ENCODE measurements at regions not wholly inside any gene's neighbourhood (a gene's known extent, or its start where the extent isn't known, plus 50 kb on each side); places are given as distances from the start of the nearest gene placed in this dataset.

DNA sequence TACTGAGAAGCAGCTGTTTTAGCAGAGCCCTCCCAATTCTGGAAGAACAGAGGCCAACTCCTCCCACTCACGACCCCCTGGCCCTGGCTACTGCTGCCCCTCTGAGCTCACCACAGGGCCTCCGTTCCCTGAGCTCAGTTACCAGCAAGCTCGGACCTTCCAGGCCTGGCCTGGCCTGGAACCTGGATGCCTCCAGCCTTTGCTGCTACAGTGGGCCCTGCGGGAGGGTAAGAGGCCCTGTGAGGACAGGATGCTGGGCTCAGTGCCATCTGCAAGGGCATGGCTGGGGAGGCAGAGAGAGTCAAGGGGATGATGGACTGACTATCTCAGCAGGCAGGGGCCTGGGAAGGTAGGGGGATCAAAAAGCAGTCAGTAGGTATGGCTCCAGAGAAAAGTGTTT is 209.9 kb upstream of the NCAM1 start:
- Histone ChIP-seq H3K27ac (ENCODE audit: low read length) (no peak overlapping the region), H3K9ac (ENCODE audit: low read length) (no peak overlapping the region), H3K4me3 (ENCODE audit: low read length) (no peak overlapping the region), H3K36me3 (ENCODE audit: insufficient read depth, low read length) (no peaks in the 10 kb centered on the region), H3K79me2 (ENCODE audit: low read length) (no peaks in the 10 kb centered on the region), H2AFZ (ENCODE audit: low read length) (no peak overlapping the region), H3K9me3 (ENCODE audit: low read length) (no peaks in the 10 kb centered on the region), H4K20me1 (ENCODE audit: insufficient read depth, low read depth, low read length) (no peaks in the 10 kb centered on the region), H3K4me2 (ENCODE audit: low read depth, low read length, poor library complexity, severe bottlenecking) (no peak overlapping the region), H3K4me1 (ENCODE audit: low read length) (no peaks in the 10 kb centered on the region), H3K27me3 (ENCODE audit: low read length) (no peaks in the 10 kb centered on the region), H3K9me2 (replicated peaks; ENCODE audit: insufficient read depth, low read length) (no peaks in the 10 kb centered on the region)
- no peak for DNase-seq

DNA sequence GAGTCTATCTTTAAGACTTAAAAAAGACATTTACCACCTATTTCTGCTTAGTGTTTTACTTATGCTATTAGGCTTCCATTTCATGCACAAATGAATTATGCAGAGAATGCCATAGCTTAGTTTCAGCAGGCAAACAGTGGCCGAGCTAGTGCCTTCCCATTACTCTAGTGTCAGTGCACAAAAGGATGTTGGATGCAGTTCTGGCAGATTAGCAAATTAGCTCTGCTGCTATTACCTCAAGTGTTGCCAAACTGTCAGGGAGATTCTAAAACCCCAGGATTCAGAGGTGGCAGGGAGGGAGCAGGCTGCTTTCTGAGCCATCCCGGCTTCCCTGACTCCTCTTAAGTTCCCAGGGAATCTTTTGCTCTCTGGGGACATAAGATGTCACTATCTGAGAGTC is 209.4 kb upstream of the NCAM1 start:
- Histone ChIP-seq H3K27me3 (ENCODE audit: low read length) (no peaks in the 10 kb centered on the region), H3K9ac (ENCODE audit: low read length) (no peak overlapping the region), H3K9me2 (replicated peaks; ENCODE audit: insufficient read depth, low read length) (no peaks in the 10 kb centered on the region), H3K4me2 (ENCODE audit: low read depth, low read length, poor library complexity, severe bottlenecking) (no peak overlapping the region), H2AFZ (ENCODE audit: low read length) (no peak overlapping the region), H3K79me2 (ENCODE audit: low read length) (no peaks in the 10 kb centered on the region), H3K4me1 (ENCODE audit: low read length) (no peaks in the 10 kb centered on the region), H3K9me3 (ENCODE audit: low read length) (no peaks in the 10 kb centered on the region), H3K4me3 (ENCODE audit: low read length) (no peak overlapping the region), H3K27ac (ENCODE audit: low read length) (no peak overlapping the region), H4K20me1 (ENCODE audit: insufficient read depth, low read depth, low read length) (no peaks in the 10 kb centered on the region), H3K36me3 (ENCODE audit: insufficient read depth, low read length) (no peaks in the 10 kb centered on the region)
- no peak for DNase-seq

DNA sequence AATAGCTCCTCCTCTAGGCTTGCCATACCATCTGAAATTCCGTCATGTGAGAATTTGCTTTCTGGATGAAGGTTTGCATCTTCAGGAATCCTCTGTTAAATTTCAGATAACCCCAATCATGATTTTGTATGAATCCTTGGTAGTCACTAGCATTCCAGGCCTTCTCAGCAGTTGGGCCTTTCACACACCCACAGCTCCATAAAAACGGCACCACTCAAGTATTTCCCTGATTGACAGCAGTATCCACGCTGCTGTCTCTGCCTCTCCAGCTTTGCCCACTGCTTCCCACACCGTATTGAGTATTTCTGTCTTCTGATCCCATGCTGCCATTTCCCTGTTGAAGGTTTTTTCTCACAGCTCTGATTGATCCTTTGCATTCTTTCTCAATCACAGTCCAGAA is 208.7 kb upstream of the NCAM1 start:
- no peak overlapping the region for H2AFZ ChIP-seq (ENCODE audit: low read length)
- H3K9me3 ChIP-seq (ENCODE audit: low read length), result no peaks in the 10 kb centered on the region
- no peaks in the 10 kb centered on the region for H3K36me3 ChIP-seq (ENCODE audit: insufficient read depth, low read length)
- no peak overlapping the region for H3K27ac ChIP-seq (ENCODE audit: low read length)
- H4K20me1 ChIP-seq (ENCODE audit: insufficient read depth, low read depth, low read length), result no peaks in the 10 kb centered on the region
- H3K4me1 ChIP-seq (ENCODE audit: low read length), result no peaks in the 10 kb centered on the region
- no peak overlapping the region for H3K9ac ChIP-seq (ENCODE audit: low read length)
- H3K79me2 ChIP-seq (ENCODE audit: low read length), result no peaks in the 10 kb centered on the region
- DNase-seq, result no peak
- H3K4me3 ChIP-seq (ENCODE audit: low read length), result no peak overlapping the region
- H3K4me2 ChIP-seq (ENCODE audit: low read depth, low read length, poor library complexity, severe bottlenecking), result no peak overlapping the region
- H3K9me2 ChIP-seq (replicated peaks; ENCODE audit: insufficient read depth, low read length), result no peaks in the 10 kb centered on the region
- H3K27me3 ChIP-seq (ENCODE audit: low read length), result no peaks in the 10 kb centered on the region

DNA sequence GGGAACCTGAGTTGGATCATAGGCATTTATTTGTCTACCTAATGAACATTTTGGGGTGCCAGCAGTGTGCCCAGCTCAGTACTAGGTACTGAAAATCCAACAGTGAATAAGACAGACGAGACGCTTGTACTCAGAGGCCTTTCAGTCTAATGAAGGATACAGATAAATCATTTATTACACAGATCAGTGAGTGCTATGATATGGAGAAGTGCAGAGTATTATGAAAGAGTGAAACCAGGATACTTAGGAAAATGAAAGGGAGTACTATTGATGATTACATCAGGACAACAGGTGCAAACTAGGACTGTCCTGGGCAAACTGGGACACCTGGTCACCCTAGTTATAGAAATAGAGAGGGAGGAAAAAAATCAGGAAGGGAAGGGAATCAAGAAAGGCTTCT is 207.5 kb upstream of the NCAM1 start:
- H3K4me2 ChIP-seq (ENCODE audit: low read depth, low read length, poor library complexity, severe bottlenecking), result no peak overlapping the region
- H4K20me1 ChIP-seq (ENCODE audit: insufficient read depth, low read depth, low read length), result no peaks in the 10 kb centered on the region
- DNase-seq, result no peak
- H3K36me3 ChIP-seq (ENCODE audit: insufficient read depth, low read length), result no peaks in the 10 kb centered on the region
- H3K4me3 ChIP-seq (ENCODE audit: low read length), result no peak overlapping the region
- H3K9me3 ChIP-seq (ENCODE audit: low read length), result no peaks in the 10 kb centered on the region
- H2AFZ ChIP-seq (ENCODE audit: low read length), result no peak overlapping the region
- H3K27me3 ChIP-seq (ENCODE audit: low read length), result no peaks in the 10 kb centered on the region
- H3K27ac ChIP-seq (ENCODE audit: low read length), result no peak overlapping the region
- no peaks in the 10 kb centered on the region for H3K79me2 ChIP-seq (ENCODE audit: low read length)
- no peak overlapping the region for H3K9ac ChIP-seq (ENCODE audit: low read length)
- no peaks in the 10 kb centered on the region for H3K4me1 ChIP-seq (ENCODE audit: low read length)
- H3K9me2 ChIP-seq (replicated peaks; ENCODE audit: insufficient read depth, low read length), result no peaks in the 10 kb centered on the region

DNA sequence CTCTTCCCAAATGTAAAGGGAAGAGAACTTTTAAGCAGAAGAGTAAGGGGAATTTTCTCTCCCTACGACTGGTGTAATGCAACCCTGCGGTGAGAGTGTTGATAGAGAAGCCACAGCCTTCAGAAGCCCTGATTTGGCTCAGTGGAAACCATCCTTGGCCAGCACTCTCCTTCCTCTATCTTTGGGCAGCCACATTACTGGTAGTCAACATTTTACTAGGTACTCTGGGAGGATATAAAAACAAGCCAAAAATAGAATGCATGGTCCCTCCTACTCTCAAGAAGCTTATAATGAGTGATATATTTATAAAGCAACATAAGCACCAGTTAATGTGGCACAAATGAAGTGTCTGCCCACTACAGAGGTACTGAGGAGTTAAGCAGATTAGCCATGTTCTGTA is 201.8 kb upstream of the NCAM1 start:
- Histone ChIP-seq H3K79me2 (ENCODE audit: low read length) (no peaks in the 10 kb centered on the region), H3K4me3 (ENCODE audit: low read length) (no peak overlapping the region)

DNA sequence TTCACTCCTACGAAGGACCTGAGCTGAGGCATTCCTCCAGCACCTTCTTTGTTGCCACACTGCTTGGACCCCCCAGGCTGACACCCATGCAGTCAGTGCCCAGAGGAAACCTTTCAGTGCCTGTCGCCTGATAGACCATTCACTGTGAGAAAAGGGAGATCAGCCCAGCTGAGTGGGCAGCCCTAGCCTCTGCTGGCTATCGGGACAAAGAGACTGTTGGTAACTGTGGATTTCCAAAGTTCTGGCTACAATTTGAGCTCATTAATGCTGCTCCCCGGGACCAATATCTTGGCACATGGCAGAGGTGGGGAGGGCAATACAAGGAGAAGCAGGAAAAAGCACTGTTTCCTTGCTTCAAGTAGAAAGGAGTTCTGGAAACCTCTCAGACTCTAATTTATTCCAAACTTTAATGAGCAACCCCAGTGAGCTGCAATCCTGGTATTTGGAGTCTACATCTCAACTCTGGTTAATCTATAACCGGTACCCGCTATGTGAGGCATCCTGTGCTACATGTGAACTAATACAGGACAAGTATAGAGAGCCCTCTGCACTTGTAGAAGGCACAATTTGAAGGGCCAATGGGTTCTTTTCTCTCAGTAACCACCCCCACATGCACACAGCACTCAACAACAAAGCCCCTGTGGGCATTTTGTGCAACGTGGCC is 200.7 kb upstream of the NCAM1 start:
- Histone ChIP-seq H3K4me3 (ENCODE audit: low read length) (no peak overlapping the region), H3K4me1 (ENCODE audit: low read length) (no peaks in the 10 kb centered on the region; the same call in 1 of the 2 replicates), H3K79me2 (ENCODE audit: low read length) (no peaks in the 10 kb centered on the region), H3K9ac (ENCODE audit: low read length) (no peak overlapping the region), H3K9me3 (ENCODE audit: low read length) (no peaks in the 10 kb centered on the region), H3K27me3 (ENCODE audit: low read length) (no peaks in the 10 kb centered on the region), H3K9me2 (replicated peaks; ENCODE audit: insufficient read depth, low read length) (no peaks in the 10 kb centered on the region), H4K20me1 (ENCODE audit: insufficient read depth, low read depth, low read length) (no peaks in the 10 kb centered on the region), H3K27ac (ENCODE audit: low read length) (no peak overlapping the region), H2AFZ (ENCODE audit: low read length) (no peak overlapping the region), H3K36me3 (ENCODE audit: insufficient read depth, low read length) (no peaks in the 10 kb centered on the region), H3K4me2 (ENCODE audit: low read depth, low read length, poor library complexity, severe bottlenecking) (no peak overlapping the region)
- DNase-seq, result no peak

More for the DNA sequence above, 201.8 kb upstream of the NCAM1 start:
- Histone ChIP-seq H3K9me2 (replicated peaks; ENCODE audit: insufficient read depth, low read length) (no peaks in the 10 kb centered on the region), H3K4me1 (ENCODE audit: low read length) (no peaks in the 10 kb centered on the region; the same call in 1 of the 2 replicates), H3K9me3 (ENCODE audit: low read length) (no peaks in the 10 kb centered on the region), H3K27ac (ENCODE audit: low read length) (no peak overlapping the region), H4K20me1 (ENCODE audit: insufficient read depth, low read depth, low read length) (no peaks in the 10 kb centered on the region), H2AFZ (ENCODE audit: low read length) (no peak overlapping the region), H3K4me2 (ENCODE audit: low read depth, low read length, poor library complexity, severe bottlenecking) (no peak overlapping the region), H3K36me3 (ENCODE audit: insufficient read depth, low read length) (no peaks in the 10 kb centered on the region), H3K27me3 (ENCODE audit: low read length) (no peaks in the 10 kb centered on the region), H3K9ac (ENCODE audit: low read length) (no peak overlapping the region)
- no peak for DNase-seq

DNA sequence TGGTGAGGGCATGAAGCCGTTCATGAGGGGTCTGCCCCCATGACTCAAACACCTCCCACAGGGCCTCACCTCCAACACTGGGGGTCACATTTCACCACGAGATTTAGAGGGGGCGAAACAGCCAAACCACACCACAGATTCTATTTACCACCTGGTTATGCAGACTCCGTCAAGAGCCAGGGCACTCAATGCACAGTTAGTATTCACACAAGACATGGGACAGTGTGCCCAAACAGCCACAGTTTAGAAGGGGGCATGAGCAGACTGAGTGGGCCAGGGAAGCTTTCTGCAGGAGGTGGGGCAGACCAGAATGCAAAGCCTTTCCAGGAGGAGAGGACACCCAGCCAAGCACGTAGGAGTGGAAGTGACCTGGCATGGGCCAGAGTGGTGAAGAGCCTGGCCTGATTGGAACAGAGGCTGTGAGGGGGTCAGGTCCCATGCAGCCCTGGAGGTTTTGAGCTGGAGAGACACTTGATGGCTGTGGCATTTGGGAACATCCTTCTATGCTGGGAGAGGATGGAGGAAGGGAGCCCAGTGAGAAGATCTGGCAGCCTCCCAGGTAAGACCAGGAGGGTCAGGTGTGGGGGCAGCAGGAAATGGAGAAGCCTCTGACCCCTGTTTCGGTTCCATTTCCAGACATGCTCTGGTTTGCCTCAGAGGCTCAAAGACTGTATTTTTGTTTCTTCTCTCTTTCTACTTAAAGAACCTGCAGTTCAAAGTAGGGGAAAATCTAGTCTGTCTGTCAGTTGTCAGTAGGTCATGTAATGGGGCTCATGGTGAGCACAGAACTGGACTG is 199.1 kb upstream of the NCAM1 start:
- no peaks in the 10 kb centered on the region for H3K9me2 ChIP-seq (replicated peaks; ENCODE audit: insufficient read depth, low read length)
- H3K27me3 ChIP-seq (ENCODE audit: low read length), result no peaks in the 10 kb centered on the region
- H3K27ac ChIP-seq (ENCODE audit: low read length), result no peak overlapping the region
- H3K9me3 ChIP-seq (ENCODE audit: low read length), result no peaks in the 10 kb centered on the region
- no peak for DNase-seq
- no peak overlapping the region for H3K9ac ChIP-seq (ENCODE audit: low read length)
- no peaks in the 10 kb centered on the region; the same call in 1 of the 2 replicates for H3K4me1 ChIP-seq (ENCODE audit: low read length)
- no peaks in the 10 kb centered on the region for H4K20me1 ChIP-seq (ENCODE audit: insufficient read depth, low read depth, low read length)
- no peak overlapping the region for H3K4me3 ChIP-seq (ENCODE audit: low read length)
- no peaks in the 10 kb centered on the region for H3K79me2 ChIP-seq (ENCODE audit: low read length)
- no peaks in the 10 kb centered on the region for H3K36me3 ChIP-seq (ENCODE audit: insufficient read depth, low read length)
- no peak overlapping the region for H2AFZ ChIP-seq (ENCODE audit: low read length)
- no peak overlapping the region for H3K4me2 ChIP-seq (ENCODE audit: low read depth, low read length, poor library complexity, severe bottlenecking)

DNA sequence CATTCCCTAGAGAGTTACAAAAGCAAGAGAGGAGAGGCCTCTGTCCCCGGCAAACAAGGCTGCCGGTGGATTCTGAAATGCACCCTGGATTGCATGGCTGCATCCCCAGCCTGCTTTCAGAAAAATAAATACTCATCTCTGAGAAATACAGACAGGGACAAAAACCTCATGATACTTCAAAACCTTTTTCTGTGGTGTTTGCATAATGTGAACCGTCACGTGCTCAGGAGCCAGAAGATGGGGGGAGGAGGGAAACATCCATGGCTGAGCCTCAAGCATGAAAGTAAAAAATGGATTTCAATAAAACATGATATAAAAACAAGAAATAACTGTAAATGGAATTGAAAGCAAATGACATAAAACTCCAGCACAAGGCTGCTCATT is 198.5 kb upstream of the NCAM1 start:
- Histone ChIP-seq H3K27me3 (ENCODE audit: low read length) (no peaks in the 10 kb centered on the region), H3K4me2 (ENCODE audit: low read depth, low read length, poor library complexity, severe bottlenecking) (no peak overlapping the region), H3K9ac (ENCODE audit: low read length) (no peak overlapping the region)

More for the DNA sequence above, 198.5 kb upstream of the NCAM1 start:
- H3K4me1 ChIP-seq (ENCODE audit: low read length), result no peaks in the 10 kb centered on the region; the same call in 1 of the 2 replicates
- no peaks in the 10 kb centered on the region for H3K79me2 ChIP-seq (ENCODE audit: low read length)
- H2AFZ ChIP-seq (ENCODE audit: low read length), result no peak overlapping the region
- no peaks in the 10 kb centered on the region for H3K9me3 ChIP-seq (ENCODE audit: low read length)
- H3K4me3 ChIP-seq (ENCODE audit: low read length), result no peak overlapping the region
- no peaks in the 10 kb centered on the region for H3K36me3 ChIP-seq (ENCODE audit: insufficient read depth, low read length)
- no peaks in the 10 kb centered on the region for H4K20me1 ChIP-seq (ENCODE audit: insufficient read depth, low read depth, low read length)
- H3K9me2 ChIP-seq (replicated peaks; ENCODE audit: insufficient read depth, low read length), result no peaks in the 10 kb centered on the region
- no peak for DNase-seq
- H3K27ac ChIP-seq (ENCODE audit: low read length), result no peak overlapping the region

Measured in Karpas-422 (cell line).